MCF 10A (cell line): ENCODE measurements at regions not wholly inside any gene's neighbourhood (a gene's known extent, or its start where the extent isn't known, plus 50 kb on each side); places are given as distances from the start of the nearest gene placed in this dataset.
"Not testable (repeated sequence)": the region's sequence is repeated elsewhere in the genome, so short reads cannot be mapped to it uniquely, and the experiment has no call there.

Experiments used
- BruUV-seq: library from RNA; stranded (reverse); fragments of 400-500 nt; replicated peaks from 2 replicates; lab custom pipeline; 2021; lab: Mats Ljungman, UMichigan
- CTCF ChIA-PET: fragments of 300-600 bp; sonication (Branson Sonifier 250); formaldehyde crosslinking; extraction: SDS; loops from one replicate; lab custom pipeline; 2021; ENCODE audit warnings: antibody characterized with exemption, inconsistent platforms; lab: Yijun Ruan, JAX
- POLR2A ChIA-PET: fragments of 300-600, 350-650 bp; sonication (Branson Sonifier 250); formaldehyde crosslinking; extraction: SDS; loops from one replicate; lab custom pipeline; 2020; ENCODE audit warnings: antibody characterized with exemption, inconsistent platforms; lab: Yijun Ruan, JAX
- DNase-seq: peaks from one replicate; pipeline ENCODE4 v3.0.0-alpha.2; 2018; ENCODE audit not compliant: unreplicated experiment
- H3K27ac Mint-ChIP-seq: one replicate; pipeline ENCODE4 v1.8.0; 2022; ENCODE audit warnings: mild to moderate bottlenecking, low read depth, mixed read lengths; ENCODE audit not compliant: unreplicated experiment
- H3K27me3 Mint-ChIP-seq: one replicate; pipeline ENCODE4 v1.8.0; 2022; ENCODE audit warnings: mixed read lengths; ENCODE audit not compliant: insufficient read depth, unreplicated experiment
- H3K36me3 Mint-ChIP-seq: one replicate; pipeline ENCODE4 v1.8.0; 2022; ENCODE audit warnings: mild to moderate bottlenecking, moderate library complexity, mixed read lengths; ENCODE audit not compliant: insufficient read depth, unreplicated experiment
- H3K4me1 Mint-ChIP-seq: one replicate; pipeline ENCODE4 v1.8.0; 2022; ENCODE audit warnings: mixed read lengths; ENCODE audit not compliant: insufficient read depth, unreplicated experiment
- H3K4me3 Mint-ChIP-seq: one replicate; pipeline ENCODE4 v1.8.0; 2022; ENCODE audit warnings: mild to moderate bottlenecking, moderate library complexity, mixed read lengths; ENCODE audit not compliant: unreplicated experiment
- H3K9me3 Mint-ChIP-seq: one replicate; pipeline ENCODE4 v1.8.0; 2022; ENCODE audit warnings: mixed read lengths; ENCODE audit not compliant: unreplicated experiment
- CTCF ChIP-seq: fragments of 200-600 bp; IDR thresholded peaks from one replicate; pipeline ENCODE4 v1.8.0; 2022; ENCODE audit warnings: antibody characterized with exemption, mild to moderate bottlenecking; ENCODE audit not compliant: unreplicated experiment
- intact Hi-C: fragments of 100-400 bp; cut with micrococcal nuclease; formaldehyde crosslinking; loops from 2 replicates; pipeline ENCODE4 v1.14.1; 2022

- H3K36me3 Mint-ChIP-seq: no peaks in the 10 kb centered on the region
- H3K4me1 Mint-ChIP-seq: peaks cover 5% of the 10 kb centered on the region
- H3K9me3 Mint-ChIP-seq: peaks cover 18% of the 10 kb centered on the region
- H3K27ac Mint-ChIP-seq: no peak overlapping the region
- intact Hi-C loops: no loop called here
- peaks cover 23% of the 10 kb centered on the region for H3K27me3 Mint-ChIP-seq
- no TSS peak for BruUV-seq
- no peak for TF ChIP-seq CTCF
- no peak for DNase-seq
- no peak overlapping the region for H3K4me3 Mint-ChIP-seq
- ChIA-PET POLR2A (interaction anchor here (1.2 kb wide), 1 partner anchor 520 kb away, joined by 3 read pairs; no protein-coding TSS in a partner anchor), CTCF (interaction anchor here (0.6 to 1.3 kb wide), 3 partner anchors 134 to 520 kb away, joined by 3 to 5 read pairs (median 4); no protein-coding TSS in a partner anchor)
These were observed 69.7 kb downstream of the CARTPT start for GRCh38 chr5:71788794-71789193.

- BruUV-seq: no TSS peak
- ChIA-PET POLR2A (no interaction called here), CTCF (interaction anchor here (0.5 kb wide), 1 partner anchor 490 kb away, joined by 4 read pairs; no protein-coding TSS in a partner anchor)
- Mint-ChIP-seq H3K27me3 (peaks cover 23% of the 10 kb centered on the region), H3K9me3 (peaks cover 18% of the 10 kb centered on the region), H3K27ac (no peak overlapping the region), H3K4me3 (no peak overlapping the region), H3K36me3 (no peaks in the 10 kb centered on the region), H3K4me1 (no peaks in the 10 kb centered on the region)
- no peak for DNase-seq
- TF ChIP-seq CTCF: no peak
- intact Hi-C loops: no loop called here
These were observed 70.7 kb downstream of the CARTPT start for GRCh38 chr5:71789746-71790145.

GRCh38 chr5:71790433-71790832, 71.4 kb downstream of the CARTPT start:
- DNase-seq: no peak
- H3K27ac Mint-ChIP-seq: no peak overlapping the region
- H3K4me1 Mint-ChIP-seq: no peaks in the 10 kb centered on the region
- no TSS peak for BruUV-seq
- ChIA-PET CTCF (interaction anchor here (0.7 kb wide), 1 partner anchor 157 kb away, joined by 4 read pairs; no protein-coding TSS in a partner anchor), POLR2A (no interaction called here)
- intact Hi-C loops: no loop called here
- no peak overlapping the region for H3K4me3 Mint-ChIP-seq
- H3K27me3 Mint-ChIP-seq: peaks cover 23% of the 10 kb centered on the region
- H3K36me3 Mint-ChIP-seq: no peaks in the 10 kb centered on the region
- peaks cover 18% of the 10 kb centered on the region for H3K9me3 Mint-ChIP-seq
- TF ChIP-seq CTCF: no peak

GRCh38 chr5:71792041-71792440, 73.0 kb downstream of the CARTPT start:
- CTCF ChIA-PET: interaction anchor here (0.6 kb wide), 1 partner anchor 224 kb away, joined by 4 read pairs; no protein-coding TSS in a partner anchor
- peaks cover 18% of the 10 kb centered on the region for H3K9me3 Mint-ChIP-seq
- H3K36me3 Mint-ChIP-seq, POLR2A ChIA-PET, intact Hi-C loops, DNase-seq, H3K4me1 Mint-ChIP-seq, H3K27ac Mint-ChIP-seq, BruUV-seq, H3K4me3 Mint-ChIP-seq: not testable (repeated sequence)
- peaks cover 25% of the 10 kb centered on the region for H3K27me3 Mint-ChIP-seq
